ENCODE measurements at regions not wholly inside any gene's neighbourhood (a gene's known extent, or its start where the extent isn't known, plus 50 kb on each side); places are given as distances from the start of the nearest gene placed in this dataset.
"Not testable (repeated sequence)": the region's sequence is repeated elsewhere in the genome, so short reads cannot be mapped to it uniquely, and the experiment has no call there.

DNA sequence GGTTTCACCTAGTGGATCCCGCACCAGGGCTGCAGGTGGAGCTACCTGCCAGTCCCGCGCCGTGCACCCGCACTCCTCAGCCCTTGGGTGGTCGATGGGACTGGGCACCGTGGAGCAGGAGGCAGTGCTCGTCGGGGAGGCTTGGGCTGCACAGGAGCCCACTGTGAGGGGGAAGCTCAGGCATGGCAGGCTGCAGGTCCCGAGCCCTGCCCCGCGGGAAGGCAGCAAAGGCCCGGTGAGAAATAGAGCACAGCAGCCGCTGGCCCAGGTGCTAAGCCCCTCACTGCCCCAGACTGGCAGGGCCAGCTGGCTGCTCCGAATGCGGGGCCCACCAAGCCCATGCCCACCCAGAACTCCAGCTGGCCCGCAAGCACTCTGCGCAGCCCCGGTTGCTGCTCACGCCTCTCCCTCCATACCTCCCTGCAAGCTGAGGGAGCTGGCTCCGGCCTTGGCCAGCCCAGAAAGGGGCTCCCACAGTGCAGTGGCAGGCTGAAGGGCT lies 872.7 kb downstream of the PCDH17 start:
- not testable (repeated sequence) for ATAC-seq, DNase-seq

DNA sequence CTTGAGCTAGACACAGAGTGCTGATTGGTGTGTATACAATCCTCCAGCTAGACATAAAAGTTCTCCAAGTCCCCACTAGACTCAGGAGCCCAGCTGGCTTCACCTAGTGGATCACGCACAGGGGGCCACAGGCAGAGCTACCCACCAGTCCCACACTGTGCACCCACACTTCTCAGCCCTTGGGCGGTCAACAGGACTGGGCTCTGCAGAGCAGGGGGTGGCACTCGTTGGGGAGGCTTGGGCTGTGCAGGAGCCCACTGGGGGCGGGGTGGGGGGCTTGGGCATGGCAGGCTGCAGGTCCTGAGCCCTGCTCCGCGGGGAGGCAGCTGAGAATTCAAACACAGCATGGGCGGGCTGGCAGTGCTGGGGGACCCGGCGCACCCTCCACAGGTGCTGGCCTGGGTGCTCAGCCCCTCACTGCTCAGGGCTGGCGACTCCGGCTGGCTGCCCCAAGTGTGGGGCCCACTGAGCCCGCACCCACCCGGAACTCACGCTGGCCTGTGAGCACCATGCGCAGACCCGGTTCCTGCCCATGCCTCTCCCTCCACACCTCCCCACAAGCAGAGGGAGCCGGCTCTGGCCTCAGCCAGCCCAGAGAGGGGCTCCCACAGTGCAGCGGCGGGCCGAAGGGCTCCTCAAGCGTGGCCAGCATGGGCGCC lies 873.8 kb downstream of the PCDH17 start:
- DNase-seq, ATAC-seq: not testable (repeated sequence)

- DNase-seq: no peak
- no peak for ATAC-seq
Measured at GRCh38 chr13:58528351-58528750, 896.8 kb downstream of the PCDH17 start.

DNA sequence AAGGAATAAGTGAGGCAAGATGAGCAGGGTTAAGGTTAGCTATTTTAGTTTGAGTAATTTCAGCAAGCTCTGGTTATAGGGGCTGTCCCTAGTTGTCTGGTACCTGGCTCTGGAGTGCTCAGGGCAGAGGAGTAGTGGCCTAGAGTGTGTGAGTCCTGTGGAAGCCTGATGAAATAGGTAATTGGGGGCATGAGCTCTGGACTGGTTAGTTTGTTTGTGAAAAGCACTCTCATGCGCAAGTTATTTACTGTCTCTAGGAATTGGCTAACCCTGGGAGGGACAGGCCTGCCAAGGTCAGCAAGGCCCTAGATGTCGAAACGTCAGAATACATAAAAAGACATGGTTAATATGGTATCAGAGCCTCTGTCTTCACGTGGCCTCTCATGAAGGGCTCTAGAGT lies 900.1 kb downstream of the PCDH17 start:
- no peak for DNase-seq
- ATAC-seq: no peak

DNA sequence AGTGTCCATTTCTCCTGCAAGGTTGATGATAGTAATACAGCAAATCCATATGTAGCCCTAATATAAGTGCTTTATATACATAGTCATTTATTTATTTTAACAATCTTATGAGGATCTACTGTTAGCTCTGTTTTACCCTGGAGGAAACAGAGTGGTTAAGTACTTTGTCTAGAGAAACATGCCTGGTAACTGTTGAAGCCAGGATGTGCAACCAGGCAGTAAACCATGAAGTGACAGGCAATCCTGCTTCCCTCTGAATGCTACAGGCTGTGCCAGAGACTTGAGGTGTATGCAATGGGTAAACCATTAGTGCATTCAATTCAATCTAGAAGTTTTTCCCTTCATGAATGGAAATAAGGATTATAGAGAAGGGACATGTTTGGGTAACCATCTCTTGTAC lies 911.0 kb downstream of the PCDH17 start:
- ATAC-seq: no peak

DNA sequence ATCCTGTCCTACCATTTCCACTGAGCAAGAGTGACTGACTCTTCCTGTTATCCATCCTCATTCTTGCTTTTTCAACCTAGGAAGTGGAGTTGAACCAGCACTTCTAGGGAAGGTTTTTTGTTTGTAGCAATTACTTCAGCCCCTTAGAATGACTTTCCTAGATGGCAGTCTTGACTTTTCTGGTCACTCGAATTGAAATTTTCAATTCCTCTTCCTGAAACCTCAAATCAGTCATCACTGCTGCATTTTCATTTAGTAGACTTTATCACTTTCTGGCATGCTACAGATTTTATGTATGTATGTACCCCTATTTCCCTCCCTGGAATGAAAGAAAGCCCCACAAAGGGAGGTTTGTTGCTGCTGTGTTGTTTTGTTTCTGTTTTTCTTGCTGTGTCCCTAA lies 915.9 kb downstream of the PCDH17 start:
- DNase-seq (no peak), ATAC-seq (no peak)

More for the DNA sequence above, 911.0 kb downstream of the PCDH17 start:
- DNase-seq: no peak

- no peak for ATAC-seq
- DNase-seq: no peak
Measured at GRCh38 chr13:58566176-58566575, 934.6 kb downstream of the PCDH17 start.

DNA sequence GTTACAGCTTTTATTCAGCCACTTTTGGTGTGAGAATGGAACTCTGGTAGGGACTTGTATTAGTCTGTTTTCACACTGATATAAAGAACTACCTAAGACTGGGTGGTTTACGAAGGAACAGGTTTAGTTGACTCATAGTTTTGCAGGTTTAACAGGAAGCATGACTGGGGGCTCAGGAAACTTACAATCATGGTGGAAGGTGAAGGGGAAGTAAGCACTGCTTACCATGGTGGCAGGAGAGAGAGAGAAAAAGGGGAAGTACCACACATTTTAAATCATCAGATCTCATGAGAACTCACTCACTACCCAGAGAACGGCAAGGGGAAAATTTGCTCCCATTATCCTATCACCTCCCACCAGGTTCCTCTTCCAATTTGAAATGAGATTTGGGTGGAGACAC lies 942.2 kb downstream of the PCDH17 start:
- DNase-seq (no peak), ATAC-seq (no peak)

DNA sequence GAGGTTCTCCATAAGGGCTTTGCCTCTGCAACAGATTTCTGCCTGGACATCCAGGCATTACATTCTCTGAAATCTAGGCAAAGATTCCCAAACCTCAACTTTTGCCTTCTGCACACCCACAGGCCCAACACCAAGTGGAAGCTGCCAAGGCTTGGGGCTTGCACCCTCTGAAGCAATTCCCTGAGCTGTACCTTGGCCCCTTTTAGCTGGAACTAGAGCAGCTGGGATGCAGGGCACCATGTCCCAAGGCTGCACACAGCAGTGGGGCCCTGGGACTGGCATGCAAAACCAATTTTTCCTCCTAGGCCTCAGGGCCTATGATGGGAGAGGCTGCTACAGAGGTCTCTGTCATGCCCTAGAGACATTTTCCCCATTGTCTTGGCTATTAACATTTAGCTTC lies 943.2 kb downstream of the PCDH17 start:
- ATAC-seq (no peak), DNase-seq (no peak)

- ATAC-seq: no peak
- no peak for DNase-seq
Measured at GRCh38 chr13:58579468-58579867, 947.9 kb downstream of the PCDH17 start.

DNA sequence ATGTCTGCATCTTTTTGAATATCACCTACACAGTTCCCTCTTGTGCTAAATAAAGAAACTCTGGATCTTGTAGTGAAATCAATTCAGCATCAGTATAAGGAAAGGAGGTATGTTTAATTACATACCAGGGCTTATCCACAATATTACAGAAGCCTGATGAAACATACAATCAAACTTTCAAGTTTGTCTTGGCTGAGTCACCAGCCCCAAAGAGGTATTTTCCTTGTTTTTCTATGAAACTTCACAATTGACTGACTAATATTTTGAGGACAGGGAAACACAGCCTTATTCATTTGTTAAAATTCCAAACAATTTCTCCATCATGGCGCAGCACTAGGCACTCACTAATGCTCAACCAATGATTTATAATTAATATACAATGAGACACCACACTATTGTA lies 952.4 kb downstream of the PCDH17 start:
- ATAC-seq (no peak), DNase-seq (no peak)

GRCh38 chr13:58584610-58585009 lies 953.1 kb downstream of the PCDH17 start:
- no peak for DNase-seq
- ATAC-seq: no peak

- DNase-seq: no peak
- ATAC-seq: no peak
Measured at GRCh38 chr13:58587183-58587582, 955.6 kb downstream of the PCDH17 start.

DNA sequence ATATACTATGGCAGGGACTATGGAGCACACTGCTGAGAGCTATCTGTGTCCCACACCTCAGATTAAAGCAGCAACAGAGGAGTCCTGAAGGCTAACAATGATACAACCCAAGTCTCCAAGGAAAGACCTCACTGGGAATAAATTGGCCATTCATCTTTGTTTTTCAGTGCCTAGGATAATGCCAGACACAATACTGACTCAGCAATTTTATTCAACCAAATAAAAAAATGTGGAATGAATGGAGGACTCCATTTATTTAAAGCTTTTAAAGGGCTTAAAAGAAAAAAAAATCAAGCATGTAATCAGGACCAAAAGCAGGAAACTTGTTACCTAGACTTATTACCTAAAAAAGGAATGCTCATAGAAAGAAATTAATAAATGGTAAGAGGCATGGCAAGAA lies 960.5 kb downstream of the PCDH17 start:
- no peak for ATAC-seq
- no peak for DNase-seq

GRCh38 chr13:58592786-58593185 lies 961.2 kb downstream of the PCDH17 start:
- DNase-seq (no peak), ATAC-seq (no peak)

DNA sequence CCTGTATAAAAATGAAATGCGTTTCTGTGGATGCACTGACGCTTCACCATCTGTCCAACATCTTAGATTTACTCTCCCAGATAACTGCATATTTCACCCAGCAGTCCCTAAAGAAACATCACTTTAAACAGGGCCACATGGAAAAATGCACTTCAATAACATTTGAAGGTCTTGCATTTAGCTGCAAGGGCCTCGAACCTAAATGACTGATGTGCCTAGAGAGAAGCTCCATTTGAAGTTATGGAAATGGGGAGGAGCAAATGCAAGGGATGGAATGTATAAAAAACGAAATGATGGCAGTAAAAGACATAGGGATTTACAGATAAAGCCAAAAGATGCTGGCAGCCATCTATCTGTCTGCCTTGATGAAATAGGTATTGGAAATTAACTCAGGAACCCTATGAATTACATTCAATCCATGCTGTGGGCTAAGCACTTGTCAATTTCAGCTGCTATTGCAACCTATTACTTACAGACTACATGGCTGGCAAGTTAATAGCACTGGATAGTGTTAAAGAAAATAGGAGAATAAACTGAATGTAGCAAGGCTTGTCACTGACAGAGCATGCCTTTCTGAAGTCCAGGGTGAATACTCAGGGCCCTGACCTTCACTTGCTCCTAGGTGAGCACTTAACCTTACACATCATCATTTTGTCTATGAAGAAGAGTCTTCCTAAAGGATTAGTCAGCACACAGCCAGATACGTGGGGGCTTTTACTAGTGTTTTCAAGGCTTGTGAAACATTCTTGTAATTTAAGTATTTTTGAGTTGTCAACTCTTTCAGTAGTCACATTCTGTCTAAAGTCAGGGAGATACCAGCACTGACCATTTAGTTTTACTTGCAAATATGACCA lies 963.4 kb downstream of the PCDH17 start:
- ATAC-seq (no peak), DNase-seq (no peak)

- DNase-seq (no peak), ATAC-seq (no peak)
Measured at GRCh38 chr13:58597552-58597951, 966.0 kb downstream of the PCDH17 start.

- no peak for DNase-seq
Measured at GRCh38 chr13:58598241-58598640, 966.7 kb downstream of the PCDH17 start.

DNA sequence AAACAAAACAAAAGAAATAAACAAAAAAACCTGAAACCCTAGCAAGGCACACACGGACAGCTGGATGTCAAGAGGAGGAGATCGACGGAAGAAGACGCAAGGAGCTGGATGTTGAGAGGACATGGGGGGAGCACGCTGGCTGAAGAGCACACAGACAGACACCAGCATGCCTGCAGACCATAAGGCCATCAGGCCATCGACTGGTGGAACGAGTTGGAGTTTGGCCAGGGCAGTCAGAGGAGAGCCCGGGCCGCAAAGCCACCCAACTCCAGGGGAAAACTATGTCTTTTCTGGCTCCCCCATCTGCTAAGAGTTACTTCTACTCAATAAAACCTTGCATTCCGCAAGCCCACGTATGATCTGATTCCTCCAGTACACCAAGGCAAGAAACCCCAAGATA lies 979.6 kb downstream of the PCDH17 start:
- no peak for ATAC-seq

More at GRCh38 chr13:58598241-58598640, 966.7 kb downstream of the PCDH17 start:
- ATAC-seq: no peak

DNA sequence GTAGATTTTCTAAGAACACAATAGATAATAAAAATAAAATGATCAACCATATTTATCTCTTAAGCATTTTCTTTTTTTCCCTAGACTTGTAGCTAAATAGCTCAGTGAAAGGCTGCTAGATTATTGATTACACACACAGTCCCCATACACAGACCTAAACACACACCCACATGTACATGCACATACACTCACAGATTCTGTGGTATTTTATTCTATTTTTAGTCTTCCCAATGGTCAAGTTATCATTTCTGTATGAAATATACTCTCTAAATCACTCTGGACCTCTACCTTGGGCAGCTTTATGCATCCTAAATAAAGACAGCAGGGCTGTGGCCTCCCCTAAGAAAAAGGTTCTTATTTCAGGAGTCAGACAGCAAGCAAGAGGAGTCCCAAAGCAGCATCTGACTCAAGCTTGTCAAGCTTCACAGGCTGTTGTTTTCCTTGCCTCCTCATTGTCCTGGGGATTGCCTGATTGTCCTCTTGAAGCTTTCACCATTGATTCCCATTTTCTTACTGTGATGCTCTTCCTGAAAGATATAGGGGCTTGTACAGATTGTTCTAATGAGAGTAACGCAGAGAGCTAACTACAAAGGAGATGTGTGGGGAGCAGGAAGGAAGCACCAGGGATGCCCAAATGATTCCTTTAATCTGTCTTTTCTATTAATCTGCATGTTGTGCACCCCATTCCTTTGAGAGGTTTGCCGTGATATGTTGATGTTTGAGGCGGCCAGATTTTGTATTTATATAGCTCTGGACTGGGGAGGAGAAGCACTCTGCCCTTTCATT lies 986.5 kb downstream of the PCDH17 start:
- no peak for ATAC-seq
- no peak for DNase-seq

More for the DNA sequence above, 979.6 kb downstream of the PCDH17 start:
- DNase-seq: no peak

GRCh38 chr13:58619396-58620113 lies 988.0 kb downstream of the PCDH17 start:
- ATAC-seq: no peak

GRCh38 chr13:58620176-58620575 lies 988.6 kb downstream of the PCDH17 start:
- ATAC-seq (no peak), DNase-seq (no peak)

More at GRCh38 chr13:58619396-58620113, 988.0 kb downstream of the PCDH17 start:
- DNase-seq: no peak

Data from stimulated activated naive CD8-positive, alpha-beta T cell treated with anti-CD3 and anti-CD28 coated beads, Interleukin-15, Interleukin-2, amounts not matched to agents 100 U/mL and 50 U/mL, for 24 hours (primary cell).